DND-41 (cell line): ENCODE measurements at regions not wholly inside any gene's neighbourhood (a gene's known extent, or its start where the extent isn't known, plus 50 kb on each side); places are given as distances from the start of the nearest gene placed in this dataset.

Experiments
- CTCF ChIP-seq: IDR thresholded peaks from 2 replicates; pipeline ENCODE4 v1.5.1; 2012; ENCODE audit warnings: borderline replicate concordance, low read length, moderate library complexity, mild to moderate bottlenecking; ENCODE audit not compliant: poor library complexity, severe bottlenecking; ENCODE audit errors: extremely low read depth
- EZH2 ChIP-seq: IDR thresholded peaks from 3 replicates; pipeline ENCODE4 v1.6.1; 2012; ENCODE audit warnings: borderline replicate concordance, low read depth, mild to moderate bottlenecking, moderate library complexity, low read length, inconsistent platforms; ENCODE audit not compliant: severe bottlenecking

DNA sequence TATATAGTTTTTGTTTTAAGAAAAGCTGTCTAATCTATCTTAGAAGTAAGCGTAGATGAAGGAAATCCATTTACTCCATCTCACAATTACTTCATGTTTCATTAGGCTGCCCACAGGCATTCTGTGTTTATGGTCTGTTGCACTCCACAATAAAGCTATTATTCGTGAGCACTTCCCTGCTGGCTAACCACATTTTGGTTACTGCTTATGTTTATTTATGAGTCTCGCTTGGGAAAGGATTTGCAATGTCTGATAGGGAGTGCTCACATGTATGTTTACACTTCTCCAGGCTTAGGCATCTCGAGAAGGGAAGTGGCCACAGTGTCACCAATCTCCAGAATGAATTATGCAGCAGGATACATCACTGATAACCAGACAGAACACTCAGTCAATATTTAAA, 190.9 kb downstream of the VCY1B start:
- no peak for TF ChIP-seq CTCF
- TF ChIP-seq EZH2: no peak
